ENCODE measurements at regions not wholly inside any gene's neighbourhood (a gene's known extent, or its start where the extent isn't known, plus 50 kb on each side); places are given as distances from the start of the nearest gene placed in this dataset.

GRCh38 chr10:57716884-57717283, 550.8 kb downstream of the IPMK start:
- Mint-ChIP-seq H3K4me3 (no peak overlapping the region), H3K4me1 (no peaks in the 10 kb centered on the region), H3K27ac (no peak overlapping the region), H3K27me3 (no peaks in the 10 kb centered on the region), H3K36me3 (no peaks in the 10 kb centered on the region), H3K9me3 (peaks cover 0 to 19% (median 10%) of the 10 kb centered on the region in 11 donors)
- H3K9me3 ChIP-seq (ENCODE audit: control insufficient read depth in 2 of 3, low read length in 3 of 3): no peaks in the 10 kb centered on the region
- intact Hi-C loops (cut with micrococcal nuclease): no loop called here
- ChIA-PET POLR2A (no interaction called here), CTCF (no interaction called here)
- ATAC-seq (no peak), DNase-seq (no peak)
- H3K4me3 ChIP-seq (ENCODE audit: low read length): no peak overlapping the region
- H3K27me3 ChIP-seq (ENCODE audit: control insufficient read depth in 2 of 2, insufficient read depth in 2 of 2, low read length in 2 of 2): no peaks in the 10 kb centered on the region
- no peak overlapping the region for H3K27ac ChIP-seq (ENCODE audit: low read depth, low read length)
- H3K4me1 ChIP-seq (ENCODE audit: control insufficient read depth in 2 of 2, insufficient read depth in 2 of 2, low read length in 2 of 2): no peaks in the 10 kb centered on the region
- no peaks in the 10 kb centered on the region for H3K36me3 ChIP-seq (ENCODE audit: control insufficient read depth in 2 of 3, insufficient read depth in 3 of 3, low read length in 3 of 3)

- no peak for ATAC-seq
These were observed 552.5 kb downstream of the IPMK start for GRCh38 chr10:57715233-57715632.

GRCh38 chr10:57707300-57707658, 560.4 kb downstream of the IPMK start:
- Mint-ChIP-seq H3K9me3 (no peaks in the 10 kb centered on the region), H3K27ac (no peak overlapping the region), H3K4me1 (no peaks in the 10 kb centered on the region), H3K4me3 (no peak overlapping the region), H3K27me3 (no peaks in the 10 kb centered on the region), H3K36me3 (no peaks in the 10 kb centered on the region)
- ATAC-seq: no peak
- Histone ChIP-seq H3K4me1 (ENCODE audit: control insufficient read depth in 2 of 2, insufficient read depth in 2 of 2, low read length in 2 of 2) (no peaks in the 10 kb centered on the region), H3K4me3 (ENCODE audit: low read length) (no peak overlapping the region), H3K9me3 (ENCODE audit: control insufficient read depth in 2 of 3, low read length in 3 of 3) (no peaks in the 10 kb centered on the region), H3K27me3 (ENCODE audit: control insufficient read depth in 2 of 2, insufficient read depth in 2 of 2, low read length in 2 of 2) (no peaks in the 10 kb centered on the region), H3K36me3 (ENCODE audit: control insufficient read depth in 2 of 3, insufficient read depth in 3 of 3, low read length in 3 of 3) (no peaks in the 10 kb centered on the region), H3K27ac (ENCODE audit: low read depth, low read length) (no peak overlapping the region)
- DNase-seq: no peak
- POLR2A ChIA-PET: no interaction called here
- intact Hi-C loops (cut with micrococcal nuclease): no loop called here
- CTCF ChIA-PET: no interaction called here

More at GRCh38 chr10:57715233-57715632, 552.5 kb downstream of the IPMK start:
- intact Hi-C loops (cut with micrococcal nuclease): no loop called here
- Mint-ChIP-seq H3K4me3 (no peak overlapping the region), H3K9me3 (peaks cover 0 to 18% (median 10%) of the 10 kb centered on the region in 11 donors), H3K4me1 (no peaks in the 10 kb centered on the region), H3K27me3 (no peaks in the 10 kb centered on the region), H3K27ac (no peak overlapping the region), H3K36me3 (no peaks in the 10 kb centered on the region)
- Histone ChIP-seq H3K27me3 (ENCODE audit: control insufficient read depth in 2 of 2, insufficient read depth in 2 of 2, low read length in 2 of 2) (no peaks in the 10 kb centered on the region), H3K4me1 (ENCODE audit: control insufficient read depth in 2 of 2, insufficient read depth in 2 of 2, low read length in 2 of 2) (no peaks in the 10 kb centered on the region), H3K27ac (ENCODE audit: low read depth, low read length) (no peak overlapping the region), H3K9me3 (ENCODE audit: control insufficient read depth in 2 of 3, low read length in 3 of 3) (no peaks in the 10 kb centered on the region), H3K4me3 (ENCODE audit: low read length) (no peak overlapping the region), H3K36me3 (ENCODE audit: control insufficient read depth in 2 of 3, insufficient read depth in 3 of 3, low read length in 3 of 3) (no peaks in the 10 kb centered on the region)
- CTCF ChIA-PET: no interaction called here
- POLR2A ChIA-PET: no interaction called here
- DNase-seq: no peak

GRCh38 chr10:57706576-57707299, 561.0 kb downstream of the IPMK start:
- DNase-seq: no peak
- Mint-ChIP-seq H3K36me3 (no peaks in the 10 kb centered on the region), H3K27me3 (no peaks in the 10 kb centered on the region), H3K9me3 (no peaks in the 10 kb centered on the region), H3K4me3 (no peak overlapping the region), H3K4me1 (no peaks in the 10 kb centered on the region), H3K27ac (no peak overlapping the region)
- no peaks in the 10 kb centered on the region for H3K36me3 ChIP-seq (ENCODE audit: control insufficient read depth in 2 of 3, insufficient read depth in 3 of 3, low read length in 3 of 3)
- H3K27me3 ChIP-seq (ENCODE audit: control insufficient read depth in 2 of 2, insufficient read depth in 2 of 2, low read length in 2 of 2): no peaks in the 10 kb centered on the region
- ATAC-seq: no peak
- H3K27ac ChIP-seq (ENCODE audit: low read depth, low read length): no peak overlapping the region
- intact Hi-C loops (cut with micrococcal nuclease): no loop called here
- CTCF ChIA-PET: no interaction called here
- H3K9me3 ChIP-seq (ENCODE audit: control insufficient read depth in 2 of 3, low read length in 3 of 3): no peaks in the 10 kb centered on the region
- POLR2A ChIA-PET: no interaction called here
- H3K4me1 ChIP-seq (ENCODE audit: control insufficient read depth in 2 of 2, insufficient read depth in 2 of 2, low read length in 2 of 2): no peaks in the 10 kb centered on the region
- no peak overlapping the region for H3K4me3 ChIP-seq (ENCODE audit: low read length)

- H3K27me3 ChIP-seq (ENCODE audit: control insufficient read depth in 2 of 2, insufficient read depth in 2 of 2, low read length in 2 of 2): no peaks in the 10 kb centered on the region
- Mint-ChIP-seq H3K4me3 (no peak overlapping the region), H3K27ac (no peak overlapping the region), H3K4me1 (no peaks in the 10 kb centered on the region), H3K9me3 (peaks cover 0 to 2% (median 0%) of the 10 kb centered on the region in 11 donors), H3K36me3 (no peaks in the 10 kb centered on the region), H3K27me3 (no peaks in the 10 kb centered on the region)
- ATAC-seq: no peak
- H3K27ac ChIP-seq (ENCODE audit: low read depth, low read length): no peak overlapping the region
- ChIA-PET POLR2A (no interaction called here), CTCF (no interaction called here)
- no peaks in the 10 kb centered on the region for H3K36me3 ChIP-seq (ENCODE audit: control insufficient read depth in 2 of 3, insufficient read depth in 3 of 3, low read length in 3 of 3)
- no peak for DNase-seq
- H3K4me1 ChIP-seq (ENCODE audit: control insufficient read depth in 2 of 2, insufficient read depth in 2 of 2, low read length in 2 of 2): no peaks in the 10 kb centered on the region
- intact Hi-C loops (cut with micrococcal nuclease): no loop called here
- H3K9me3 ChIP-seq (ENCODE audit: control insufficient read depth in 2 of 3, low read length in 3 of 3): no peaks in the 10 kb centered on the region
- no peak overlapping the region for H3K4me3 ChIP-seq (ENCODE audit: low read length)
These were observed 561.7 kb downstream of the IPMK start for GRCh38 chr10:57706016-57706415.

- ChIA-PET CTCF (no interaction called here), POLR2A (no interaction called here)
- H3K4me3 Mint-ChIP-seq: no peak overlapping the region
- no peaks in the 10 kb centered on the region for H3K4me1 Mint-ChIP-seq
- Histone ChIP-seq H3K4me1 (ENCODE audit: control insufficient read depth in 2 of 2, insufficient read depth in 2 of 2, low read length in 2 of 2) (no peaks in the 10 kb centered on the region), H3K27me3 (ENCODE audit: control insufficient read depth in 2 of 2, insufficient read depth in 2 of 2, low read length in 2 of 2) (no peaks in the 10 kb centered on the region), H3K36me3 (ENCODE audit: control insufficient read depth in 2 of 3, insufficient read depth in 3 of 3, low read length in 3 of 3) (no peaks in the 10 kb centered on the region), H3K27ac (ENCODE audit: low read depth, low read length) (no peak overlapping the region), H3K9me3 (ENCODE audit: control insufficient read depth in 2 of 3, low read length in 3 of 3) (no peaks in the 10 kb centered on the region), H3K4me3 (ENCODE audit: low read length) (no peak overlapping the region)
- intact Hi-C loops (cut with micrococcal nuclease): no loop called here
- ATAC-seq: no peak
- no peaks in the 10 kb centered on the region for H3K27me3 Mint-ChIP-seq
- no peak overlapping the region for H3K27ac Mint-ChIP-seq
- no peak for DNase-seq
- H3K9me3 Mint-ChIP-seq: peaks cover 0 to 4% (median 0%) of the 10 kb centered on the region in 11 donors
- H3K36me3 Mint-ChIP-seq: no peaks in the 10 kb centered on the region
These were observed 567.8 kb downstream of the IPMK start for GRCh38 chr10:57699944-57700343.

GRCh38 chr10:57696641-57697040, 571.1 kb downstream of the IPMK start:
- peaks cover 0 to 4% (median 0%) of the 10 kb centered on the region in 11 donors for H3K9me3 Mint-ChIP-seq
- Histone ChIP-seq H3K27ac (ENCODE audit: low read depth, low read length) (no peak overlapping the region), H3K36me3 (ENCODE audit: control insufficient read depth in 2 of 3, insufficient read depth in 3 of 3, low read length in 3 of 3) (no peaks in the 10 kb centered on the region), H3K4me3 (ENCODE audit: low read length) (no peak overlapping the region), H3K4me1 (ENCODE audit: control insufficient read depth in 2 of 2, insufficient read depth in 2 of 2, low read length in 2 of 2) (no peaks in the 10 kb centered on the region), H3K27me3 (ENCODE audit: control insufficient read depth in 2 of 2, insufficient read depth in 2 of 2, low read length in 2 of 2) (no peaks in the 10 kb centered on the region), H3K9me3 (ENCODE audit: control insufficient read depth in 2 of 3, low read length in 3 of 3) (no peaks in the 10 kb centered on the region)
- DNase-seq (no peak), ATAC-seq (no peak)
- POLR2A ChIA-PET: no interaction called here
- H3K27ac Mint-ChIP-seq: no peak overlapping the region
- no peaks in the 10 kb centered on the region for H3K4me1 Mint-ChIP-seq
- CTCF ChIA-PET: no interaction called here
- H3K36me3 Mint-ChIP-seq: no peaks in the 10 kb centered on the region
- H3K27me3 Mint-ChIP-seq: no peaks in the 10 kb centered on the region
- no peak overlapping the region for H3K4me3 Mint-ChIP-seq
- intact Hi-C loops (cut with micrococcal nuclease): no loop called here
